Prostate gland (tissue), 2 donors: ENCODE measurements at regions not wholly inside any gene's neighbourhood (a gene's known extent, or its start where the extent isn't known, plus 50 kb on each side); places are given as distances from the start of the nearest gene placed in this dataset.

Experiments
- POLR2AphosphoS5 ChIP-seq: sonication (generic); formaldehyde crosslinking; IDR thresholded peaks from one replicate; pipeline ENCODE4 v1.6.1; 2017; ENCODE audit warnings: antibody characterized with exemption
- TF ChIP-seq, protein P1 (sequence below), 4 experiments: fragments of 200-600 bp in 2 of 4; fragments of 450-650 bp in 2 of 4; sonication (generic) in 2 of 4; IDR thresholded peaks; 1 replicate in 3 of 4; 2 replicates in 1 of 4; pipeline ENCODE4 v1.5.1; 2016 to 2019; ENCODE audit warnings: antibody characterized with exemption in 4 of 4, mild to moderate bottlenecking in 2 of 4, moderate library complexity in 2 of 4

DNA sequence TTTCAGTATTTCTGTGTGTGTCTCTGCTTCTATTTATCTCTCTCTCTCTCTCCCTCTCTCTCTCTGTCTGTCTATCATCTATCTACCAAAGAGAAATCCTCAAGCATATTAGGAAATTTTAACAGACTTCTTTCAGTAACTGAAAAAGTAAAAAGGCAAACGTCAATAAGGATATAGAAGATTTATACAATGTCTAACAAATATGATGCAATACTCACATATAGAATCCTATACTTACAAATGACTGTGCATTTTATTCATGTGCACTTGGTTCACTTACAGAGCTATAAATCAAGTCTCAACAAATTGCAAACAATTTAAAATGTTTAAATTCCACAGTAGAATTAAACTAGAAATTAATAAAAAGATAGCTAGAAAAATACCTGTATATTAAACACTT lies 289.0 kb downstream of the PSAT1 start:
- TF ChIP-seq, protein P1, sequence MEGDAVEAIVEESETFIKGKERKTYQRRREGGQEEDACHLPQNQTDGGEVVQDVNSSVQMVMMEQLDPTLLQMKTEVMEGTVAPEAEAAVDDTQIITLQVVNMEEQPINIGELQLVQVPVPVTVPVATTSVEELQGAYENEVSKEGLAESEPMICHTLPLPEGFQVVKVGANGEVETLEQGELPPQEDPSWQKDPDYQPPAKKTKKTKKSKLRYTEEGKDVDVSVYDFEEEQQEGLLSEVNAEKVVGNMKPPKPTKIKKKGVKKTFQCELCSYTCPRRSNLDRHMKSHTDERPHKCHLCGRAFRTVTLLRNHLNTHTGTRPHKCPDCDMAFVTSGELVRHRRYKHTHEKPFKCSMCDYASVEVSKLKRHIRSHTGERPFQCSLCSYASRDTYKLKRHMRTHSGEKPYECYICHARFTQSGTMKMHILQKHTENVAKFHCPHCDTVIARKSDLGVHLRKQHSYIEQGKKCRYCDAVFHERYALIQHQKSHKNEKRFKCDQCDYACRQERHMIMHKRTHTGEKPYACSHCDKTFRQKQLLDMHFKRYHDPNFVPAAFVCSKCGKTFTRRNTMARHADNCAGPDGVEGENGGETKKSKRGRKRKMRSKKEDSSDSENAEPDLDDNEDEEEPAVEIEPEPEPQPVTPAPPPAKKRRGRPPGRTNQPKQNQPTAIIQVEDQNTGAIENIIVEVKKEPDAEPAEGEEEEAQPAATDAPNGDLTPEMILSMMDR (IDR thresholded peaks at IDR 0.05) = no peak
- TF ChIP-seq POLR2AphosphoS5 = no peak
